GM19025 (cell line): ENCODE measurements at regions not wholly inside any gene's neighbourhood (a gene's known extent, or its start where the extent isn't known, plus 50 kb on each side); places are given as distances from the start of the nearest gene placed in this dataset.

ENCODE experiments used
- ATAC-seq: cut with Tn5 transposase; IDR thresholded peaks from one replicate; pipeline ENCODE4 v1.9.1; 2021; ENCODE audit warnings: mild to moderate bottlenecking, low read depth, moderate library complexity; ENCODE audit not compliant: unreplicated experiment

- ATAC-seq = no peak
Measured at GRCh38 chr13:82900453-82900852, 981.8 kb downstream of the SLITRK1 start.

- no peak for ATAC-seq
Measured at GRCh38 chr13:82898586-82898985, 983.7 kb downstream of the SLITRK1 start.

- no peak for ATAC-seq
Measured at GRCh38 chr13:82879921-82880320, 1002.4 kb downstream of the SLITRK1 start.

- ATAC-seq = no peak
Measured at GRCh38 chr13:82878536-82878935, 1003.7 kb downstream of the SLITRK1 start.

- ATAC-seq = no peak
Measured at GRCh38 chr13:82867284-82867683, 1015.0 kb downstream of the SLITRK1 start.

- no peak for ATAC-seq
Measured at GRCh38 chr13:82850644-82851043, 1031.6 kb downstream of the SLITRK1 start.

GRCh38 chr13:82848766-82849165 lies 1033.5 kb downstream of the SLITRK1 start:
- no peak for ATAC-seq

- no peak for ATAC-seq
Measured at GRCh38 chr13:82847595-82847994, 1034.7 kb downstream of the SLITRK1 start.

- ATAC-seq = no peak
Measured at GRCh38 chr13:82833923-82834322, 1048.4 kb downstream of the SLITRK1 start.

GRCh38 chr13:82829040-82829439 lies 1053.2 kb downstream of the SLITRK1 start:
- ATAC-seq = no peak

GRCh38 chr13:82827724-82828123 lies 1054.5 kb downstream of the SLITRK1 start:
- ATAC-seq = no peak

GRCh38 chr13:82822935-82823334 lies 1059.3 kb downstream of the SLITRK1 start:
- ATAC-seq = no peak

- no peak for ATAC-seq
Measured at GRCh38 chr13:82817133-82817532, 1065.1 kb downstream of the SLITRK1 start.

GRCh38 chr13:82815791-82816190 lies 1066.5 kb downstream of the SLITRK1 start:
- ATAC-seq = no peak

GRCh38 chr13:82803341-82803740 lies 1078.9 kb downstream of the SLITRK1 start:
- no peak for ATAC-seq

- ATAC-seq = no peak
Measured at GRCh38 chr13:82802528-82802927, 1079.7 kb downstream of the SLITRK1 start.

GRCh38 chr13:82800391-82800790 lies 1081.9 kb downstream of the SLITRK1 start:
- ATAC-seq = no peak

- no peak for ATAC-seq
Measured at GRCh38 chr13:82797876-82798275, 1084.4 kb downstream of the SLITRK1 start.

GRCh38 chr13:82791035-82791434 lies 1091.2 kb downstream of the SLITRK1 start:
- ATAC-seq = no peak

GRCh38 chr13:82772816-82773215 lies 1109.5 kb downstream of the SLITRK1 start:
- no peak for ATAC-seq

- no peak for ATAC-seq
Measured at GRCh38 chr13:82766732-82767321, 1115.4 kb downstream of the SLITRK1 start.

GRCh38 chr13:82758044-82758443 lies 1124.2 kb downstream of the SLITRK1 start:
- no peak for ATAC-seq

- no peak for ATAC-seq
Measured at GRCh38 chr13:82751206-82751605, 1131.1 kb downstream of the SLITRK1 start.
